ENCODE measurements at regions not wholly inside any gene's neighbourhood (a gene's known extent, or its start where the extent isn't known, plus 50 kb on each side); places are given as distances from the start of the nearest gene placed in this dataset.

- no peak overlapping the region for H3K4me3 ChIP-seq (ENCODE audit: low read depth in 1 of 2, low read length in 1 of 2)
- H3K9me3 ChIP-seq = no peaks in the 10 kb centered on the region
- no peaks in the 10 kb centered on the region for H3K36me3 ChIP-seq
- H3K27me3 ChIP-seq = no peaks in the 10 kb centered on the region
- H3K4me1 ChIP-seq (ENCODE audit: control insufficient read depth in 1 of 2, insufficient read depth in 1 of 2, low read depth in 1 of 2, low read length in 1 of 2) = no peaks in the 10 kb centered on the region
- no peak overlapping the region for H3K27ac ChIP-seq
- no peak for TF ChIP-seq CTCF (IDR thresholded peaks at IDR 0.05)
Observed at GRCh38 chr2:145691659-145692058, 1171.7 kb upstream of the ZEB2 start.

- H3K9me3 ChIP-seq = no peaks in the 10 kb centered on the region
- H3K4me3 ChIP-seq (ENCODE audit: low read depth in 1 of 2, low read length in 1 of 2) = no peak overlapping the region
- H3K4me1 ChIP-seq (ENCODE audit: control insufficient read depth in 1 of 2, insufficient read depth in 1 of 2, low read depth in 1 of 2, low read length in 1 of 2) = no peaks in the 10 kb centered on the region
- no peak for TF ChIP-seq CTCF (IDR thresholded peaks at IDR 0.05)
- no peaks in the 10 kb centered on the region for H3K36me3 ChIP-seq
- H3K27me3 ChIP-seq = no peaks in the 10 kb centered on the region
- H3K27ac ChIP-seq = no peak overlapping the region
Observed at GRCh38 chr2:145690183-145690778, 1170.4 kb upstream of the ZEB2 start.

GRCh38 chr2:145689277-145689676, 1169.4 kb upstream of the ZEB2 start:
- no peak for TF ChIP-seq CTCF (IDR thresholded peaks at IDR 0.05)
- Histone ChIP-seq H3K4me3 (ENCODE audit: low read depth in 1 of 2, low read length in 1 of 2) (no peak overlapping the region), H3K9me3 (no peaks in the 10 kb centered on the region)

GRCh38 chr2:145688156-145688555, 1168.2 kb upstream of the ZEB2 start:
- Histone ChIP-seq H3K27me3 (no peaks in the 10 kb centered on the region), H3K9me3 (no peaks in the 10 kb centered on the region), H3K4me1 (ENCODE audit: control insufficient read depth in 1 of 2, insufficient read depth in 1 of 2, low read depth in 1 of 2, low read length in 1 of 2) (no peaks in the 10 kb centered on the region), H3K27ac (no peak overlapping the region), H3K36me3 (no peaks in the 10 kb centered on the region), H3K4me3 (ENCODE audit: low read depth in 1 of 2, low read length in 1 of 2) (no peak overlapping the region)
- TF ChIP-seq CTCF (IDR thresholded peaks at IDR 0.05) = no peak

More at GRCh38 chr2:145689277-145689676, 1169.4 kb upstream of the ZEB2 start:
- no peak overlapping the region for H3K27ac ChIP-seq
- no peaks in the 10 kb centered on the region for H3K4me1 ChIP-seq (ENCODE audit: control insufficient read depth in 1 of 2, insufficient read depth in 1 of 2, low read depth in 1 of 2, low read length in 1 of 2)
- H3K27me3 ChIP-seq = no peaks in the 10 kb centered on the region
- no peaks in the 10 kb centered on the region for H3K36me3 ChIP-seq

GRCh38 chr2:145687442-145688134, 1167.7 kb upstream of the ZEB2 start:
- no peak overlapping the region for H3K27ac ChIP-seq
- no peak for TF ChIP-seq CTCF (IDR thresholded peaks at IDR 0.05)
- no peaks in the 10 kb centered on the region for H3K9me3 ChIP-seq
- no peaks in the 10 kb centered on the region for H3K27me3 ChIP-seq
- H3K4me3 ChIP-seq (ENCODE audit: low read depth in 1 of 2, low read length in 1 of 2) = no peak overlapping the region
- H3K4me1 ChIP-seq (ENCODE audit: control insufficient read depth in 1 of 2, insufficient read depth in 1 of 2, low read depth in 1 of 2, low read length in 1 of 2) = no peaks in the 10 kb centered on the region
- H3K36me3 ChIP-seq = no peaks in the 10 kb centered on the region

All from neutrophil (primary cell).